HG03571 (cell line): ENCODE measurements at regions not wholly inside any gene's neighbourhood (a gene's known extent, or its start where the extent isn't known, plus 50 kb on each side); places are given as distances from the start of the nearest gene placed in this dataset.
"Not testable (repeated sequence)": the region's sequence is repeated elsewhere in the genome, so short reads cannot be mapped to it uniquely, and the experiment has no call there.

ENCODE experiments used
- ATAC-seq: cut with Tn5 transposase; IDR thresholded peaks from one replicate; pipeline ENCODE4 v1.9.1; 2021; ENCODE audit not compliant: unreplicated experiment

DNA sequence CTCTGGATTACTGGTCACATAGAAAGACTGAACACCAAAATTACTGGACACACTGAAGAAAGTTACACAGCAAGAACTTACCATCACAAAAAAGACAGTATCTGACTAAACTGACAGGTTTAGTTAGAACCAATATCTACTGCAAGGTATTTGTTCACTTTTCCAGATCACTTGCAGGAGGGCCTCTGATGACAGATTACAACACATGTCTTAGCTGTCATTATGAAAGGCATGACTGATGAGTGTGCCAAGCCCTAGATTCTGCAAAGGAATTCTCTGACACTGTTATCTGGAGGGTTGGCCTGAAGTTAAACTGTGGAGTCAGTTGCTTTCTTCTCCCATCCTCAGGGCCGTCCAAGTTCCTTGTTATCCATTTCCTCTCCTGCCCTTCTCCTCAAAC, 242.7 kb downstream of the KIF20B start:
- no peak for ATAC-seq

DNA sequence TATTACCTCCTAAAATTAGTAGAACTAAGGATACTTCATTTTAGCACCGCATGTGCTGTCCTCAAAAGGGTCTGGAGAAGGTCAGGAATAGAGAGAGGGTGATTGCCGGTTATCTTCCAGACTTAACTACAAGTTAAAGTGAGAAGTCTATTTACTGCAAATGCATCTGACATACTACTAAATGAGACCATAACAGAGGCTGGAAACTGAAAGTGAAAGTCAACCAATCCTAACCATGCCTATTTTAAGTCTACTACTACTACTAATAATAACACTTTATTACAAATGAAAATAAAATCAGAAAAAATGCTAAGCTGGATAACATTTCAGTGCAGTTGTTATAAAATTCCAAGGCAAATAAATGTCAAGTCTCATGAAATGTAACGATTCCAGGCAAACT, 244.7 kb downstream of the KIF20B start:
- no peak for ATAC-seq

- ATAC-seq: no peak
Measured at GRCh38 chr10:89949496-89949895, 248.1 kb downstream of the KIF20B start.

- no peak for ATAC-seq
Measured at GRCh38 chr10:89952325-89952724, 250.9 kb downstream of the KIF20B start.

- no peak for ATAC-seq
Measured at GRCh38 chr10:89952751-89953150, 251.4 kb downstream of the KIF20B start.

GRCh38 chr10:89954061-89954460, 252.7 kb downstream of the KIF20B start:
- no peak for ATAC-seq

DNA sequence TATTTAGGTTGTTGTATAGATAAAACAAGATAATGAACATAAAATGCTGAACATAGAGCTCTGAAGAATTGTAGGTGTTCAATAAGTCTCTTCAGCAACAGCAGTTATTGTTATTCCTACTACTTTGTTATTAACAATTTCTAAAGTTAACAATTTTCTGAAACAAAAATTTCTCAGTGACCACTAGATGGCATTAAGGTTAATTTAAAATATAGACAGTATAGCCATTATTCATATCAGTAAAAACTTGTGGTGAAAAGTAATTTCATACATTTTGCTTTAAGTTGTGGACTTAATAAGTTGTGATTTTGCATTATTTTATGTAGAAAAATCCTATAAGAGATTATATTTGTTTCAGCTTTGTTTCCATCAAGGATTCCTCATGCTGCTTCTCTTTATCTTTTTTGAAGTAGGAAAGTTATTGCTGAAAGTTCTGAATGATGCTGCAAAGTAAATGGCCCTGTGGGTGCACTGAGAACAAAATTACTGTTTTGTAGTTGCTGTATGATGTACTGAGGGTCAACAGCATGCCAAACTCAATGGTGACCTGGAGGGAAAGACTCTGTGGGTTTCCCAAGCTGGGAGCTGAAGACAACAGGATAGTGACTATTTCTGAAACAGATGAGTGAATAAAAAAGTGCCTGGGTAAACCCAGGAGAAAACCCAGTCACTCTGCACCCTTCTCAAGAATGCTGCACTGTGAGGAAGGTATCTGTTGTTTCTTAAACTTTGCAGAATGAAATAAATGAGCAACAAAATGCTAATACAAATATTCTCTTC, 253.6 kb downstream of the KIF20B start:
- ATAC-seq: no peak

DNA sequence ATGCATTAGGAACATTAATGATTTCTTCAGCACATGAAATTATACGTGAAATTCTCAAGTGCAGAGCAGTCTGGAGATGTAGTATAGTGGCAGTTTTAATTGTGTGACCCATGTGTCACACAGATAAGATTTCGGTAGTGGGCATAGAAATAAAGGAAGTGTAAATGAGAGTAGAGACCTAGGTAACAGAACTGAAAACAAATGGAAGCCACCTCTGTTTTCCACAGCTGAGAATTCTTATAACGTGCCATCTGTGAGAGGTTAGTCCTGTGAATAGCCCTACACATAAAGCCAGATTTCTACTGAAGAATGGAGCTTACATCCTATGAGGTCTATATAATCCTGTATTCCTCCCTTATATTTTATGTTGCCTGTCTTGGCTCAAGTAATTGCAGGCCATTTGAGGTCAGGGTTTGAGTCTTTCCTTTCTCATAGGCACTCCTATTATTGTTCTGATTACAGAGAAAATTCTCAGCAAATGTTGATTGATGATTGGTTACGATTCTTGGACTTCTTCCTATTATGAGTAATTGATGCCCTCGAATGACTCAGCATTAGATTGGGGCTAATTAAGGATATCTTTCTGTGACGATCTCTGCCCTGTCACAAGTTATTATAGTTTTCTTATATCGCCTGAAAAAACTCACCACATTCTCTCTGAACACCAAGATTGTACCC, 258.2 kb downstream of the KIF20B start:
- ATAC-seq: no peak

DNA sequence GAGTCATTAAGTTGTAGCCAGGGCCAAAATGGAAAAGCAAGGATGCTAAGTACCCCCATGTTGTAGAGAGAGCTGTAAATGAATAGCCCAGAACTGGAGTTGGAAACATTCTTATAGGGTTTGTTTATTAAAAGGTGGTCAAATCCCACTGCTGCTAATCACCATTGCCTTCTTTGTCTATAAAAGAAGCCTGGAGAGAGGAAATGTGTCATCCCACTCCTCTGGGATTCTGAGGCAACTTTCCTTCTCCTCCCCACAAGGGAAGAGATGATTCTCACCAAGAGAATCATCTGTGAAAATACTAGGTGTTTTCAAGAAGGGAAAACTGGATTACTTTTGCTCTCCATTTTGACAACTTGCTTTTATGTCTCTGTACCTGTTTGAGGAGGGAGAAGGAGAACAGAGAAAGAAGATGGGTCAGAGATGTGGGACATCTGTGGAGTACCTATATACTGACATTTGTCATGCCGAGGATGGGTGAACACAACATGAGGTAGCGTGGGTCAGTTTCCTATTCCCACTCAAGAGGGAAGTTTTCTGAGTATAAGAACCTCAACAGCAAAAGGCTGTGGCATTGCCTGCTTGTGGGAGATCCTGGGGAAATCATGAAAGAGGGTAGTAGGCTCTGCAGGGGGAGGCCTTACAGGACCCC, 262.2 kb downstream of the KIF20B start:
- no peak for ATAC-seq

DNA sequence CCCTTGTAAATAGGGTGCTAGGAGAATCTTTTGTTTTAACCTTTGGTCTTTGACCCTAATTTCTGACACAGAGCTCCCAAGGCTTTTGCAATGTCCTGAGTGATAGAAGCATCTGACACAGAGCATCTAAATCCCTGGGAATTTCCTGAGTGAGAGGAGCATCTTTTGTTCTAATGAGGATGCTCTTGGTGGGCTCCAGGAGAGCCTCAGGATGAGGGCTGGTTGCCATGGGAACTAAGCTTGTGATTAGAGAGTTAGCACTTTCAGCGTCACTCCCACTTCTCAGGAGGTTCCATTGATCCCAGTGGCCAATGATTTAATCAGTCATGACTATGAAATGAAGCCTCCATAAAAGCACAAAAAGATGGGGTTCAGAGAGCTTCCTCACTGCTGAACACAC, 264.8 kb downstream of the KIF20B start:
- ATAC-seq: no peak

- ATAC-seq: no peak
Measured at GRCh38 chr10:89973326-89973725, 271.9 kb downstream of the KIF20B start.

DNA sequence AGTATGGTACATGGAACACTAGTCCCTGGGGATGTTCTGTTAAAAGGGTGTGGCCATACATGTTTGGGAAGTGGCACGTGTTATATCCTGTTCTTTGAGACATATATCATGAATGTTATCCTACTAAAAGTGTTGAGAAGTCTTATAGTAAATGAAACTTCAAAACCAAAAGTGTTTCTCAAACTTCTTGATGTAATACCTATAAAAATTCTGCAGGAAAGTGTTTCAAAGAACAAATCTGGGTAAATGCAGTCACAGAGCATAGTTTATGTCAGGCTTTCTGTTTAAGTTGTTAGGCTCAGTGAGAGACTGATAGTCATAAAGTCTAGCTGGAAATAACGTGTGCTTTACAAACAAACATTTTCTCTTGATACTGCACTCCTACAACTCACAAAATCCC, 273.7 kb downstream of the KIF20B start:
- ATAC-seq: no peak

- ATAC-seq: no peak
Measured at GRCh38 chr10:89975771-89976170, 274.4 kb downstream of the KIF20B start.

DNA sequence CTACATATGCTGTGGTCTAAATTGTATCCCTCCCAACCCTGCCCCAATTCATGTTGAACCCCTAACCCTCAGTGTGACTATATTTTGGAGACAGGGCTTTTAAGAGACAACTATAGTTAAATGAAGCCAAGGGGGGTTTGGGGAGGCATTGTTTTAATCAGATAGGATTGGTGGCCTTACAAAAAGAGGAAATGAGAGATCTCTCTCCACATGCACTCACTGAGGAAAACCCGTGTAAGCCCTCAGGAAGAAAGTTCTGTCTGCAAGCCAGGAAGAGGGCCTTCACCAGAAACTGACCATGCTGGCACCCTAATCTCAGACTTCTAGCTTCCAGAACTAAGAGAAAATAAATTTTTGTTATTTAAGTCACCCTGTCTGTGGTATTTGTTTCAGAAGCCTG, 276.7 kb downstream of the KIF20B start:
- ATAC-seq: no peak

DNA sequence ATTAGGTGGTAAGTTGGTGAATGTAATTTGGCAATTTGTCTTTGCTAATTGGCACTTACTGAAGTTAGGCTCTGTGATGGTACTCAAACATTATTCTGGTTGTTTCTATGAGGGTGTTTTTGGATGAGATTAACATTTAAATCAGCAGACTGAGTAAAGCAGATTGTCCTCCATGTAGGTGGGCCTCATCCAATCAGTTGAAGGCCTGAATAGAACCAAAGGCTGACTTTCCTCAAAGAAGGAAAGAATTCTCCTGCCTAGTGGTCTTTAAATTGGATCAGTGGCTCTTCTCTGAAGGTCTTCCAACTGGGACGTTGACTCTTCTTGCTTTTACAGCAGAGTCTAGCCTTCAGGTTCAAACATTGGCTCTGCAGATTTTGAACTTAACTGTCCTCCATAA, 278.3 kb downstream of the KIF20B start:
- ATAC-seq: no peak

- ATAC-seq: no peak
Measured at GRCh38 chr10:89980166-89980565, 278.8 kb downstream of the KIF20B start.

GRCh38 chr10:89981891-89982290, 280.5 kb downstream of the KIF20B start:
- no peak for ATAC-seq

- no peak for ATAC-seq
Measured at GRCh38 chr10:89985446-89985845, 284.1 kb downstream of the KIF20B start.

DNA sequence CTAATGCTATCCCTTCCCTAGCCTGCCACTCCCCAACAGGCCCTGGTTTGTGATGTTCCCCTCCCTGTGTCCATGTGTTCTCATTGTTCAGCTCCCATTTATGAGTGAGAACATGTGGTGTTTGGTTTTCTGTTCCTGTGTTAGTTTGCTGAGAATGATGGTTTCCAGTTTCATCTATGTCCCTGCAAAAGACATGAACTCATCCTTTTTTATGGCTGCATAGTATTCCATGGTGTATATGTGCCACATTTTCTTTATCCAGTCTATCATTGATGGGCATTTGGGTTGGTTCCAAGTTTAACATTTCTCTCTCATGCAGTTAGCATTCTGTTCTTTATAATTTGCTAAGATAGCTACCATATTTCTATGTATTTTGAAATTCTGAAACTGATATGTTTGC, 287.0 kb downstream of the KIF20B start:
- ATAC-seq: not testable (repeated sequence)

DNA sequence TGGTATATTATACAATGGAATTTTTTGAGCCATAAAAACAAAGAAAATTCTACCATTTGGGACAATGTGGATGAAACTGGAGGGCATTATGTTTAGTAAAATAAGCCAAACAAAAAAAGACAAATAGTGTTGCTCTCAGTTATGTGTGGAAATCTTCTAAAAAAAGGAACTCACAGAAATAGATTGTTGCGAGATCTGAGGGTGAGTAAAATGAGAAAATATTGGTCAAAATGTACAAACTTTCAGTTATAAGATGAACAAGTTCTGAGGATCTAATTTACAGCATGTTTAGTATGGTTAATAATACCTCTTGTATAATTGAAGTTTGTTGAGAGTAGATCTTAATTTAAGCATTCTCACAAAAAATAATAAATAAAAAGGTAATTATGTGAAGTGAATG, 291.2 kb downstream of the KIF20B start:
- no peak for ATAC-seq

DNA sequence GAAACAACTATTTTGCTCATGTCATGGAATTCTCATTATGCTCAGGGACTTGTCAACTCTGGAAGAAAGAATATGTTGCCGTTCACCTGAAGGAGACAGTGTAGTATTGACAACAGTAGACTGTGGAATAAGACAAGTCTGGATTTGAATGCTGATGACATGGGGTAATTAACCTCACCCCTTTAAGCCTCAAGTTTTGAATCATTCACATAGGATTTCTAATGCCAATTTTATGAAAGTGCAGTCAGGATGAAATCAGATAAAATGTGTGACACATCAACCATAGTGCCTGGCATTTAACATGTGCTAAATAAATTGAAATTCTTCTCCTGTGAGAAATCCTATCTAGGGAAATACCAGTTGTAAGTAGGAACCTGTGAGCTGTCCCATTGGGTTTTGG, 305.8 kb downstream of the KIF20B start:
- ATAC-seq: no peak

GRCh38 chr10:90011281-90011680, 309.9 kb downstream of the KIF20B start:
- not testable (repeated sequence) for ATAC-seq
